Neutrophil (primary cell): ENCODE measurements at regions not wholly inside any gene's neighbourhood (a gene's known extent, or its start where the extent isn't known, plus 50 kb on each side); places are given as distances from the start of the nearest gene placed in this dataset.

Experiments
- H3K27ac ChIP-seq: fragments of 200-600 bp; sonication (generic); 2 replicates; pipeline ENCODE4 v1.5.1; 2016; ENCODE audit warnings: mild to moderate bottlenecking, moderate library complexity
- H3K27me3 ChIP-seq: fragments of 200-600 bp; sonication (generic); 2 replicates; pipeline ENCODE4 v1.6.0; 2016; ENCODE audit warnings: mild to moderate bottlenecking
- H3K36me3 ChIP-seq: fragments of 200-600 bp; sonication (generic); 2 replicates; pipeline ENCODE4 v1.5.1; 2017
- H3K4me1 ChIP-seq, 2 experiments: fragments of 200-600 bp in 1 of 2; sonication (generic) in 1 of 2; 1 replicate in 1 of 2; 2 replicates in 1 of 2; pipeline versions ENCODE4 v1.5.1 to v1.6.1; 2013 to 2016; ENCODE audit warnings: low read depth in 1 of 2, low read length in 1 of 2, mild to moderate bottlenecking in 1 of 2, moderate library complexity in 1 of 2; ENCODE audit not compliant: control insufficient read depth in 1 of 2, insufficient read depth in 1 of 2
- H3K4me3 ChIP-seq, 2 experiments: fragments of 200-600 bp in 1 of 2; sonication (generic) in 1 of 2; 1 replicate in 1 of 2; 2 replicates in 1 of 2; pipeline ENCODE4 v1.5.1; 2013 to 2016; ENCODE audit warnings: low read depth in 1 of 2, low read length in 1 of 2, mild to moderate bottlenecking in 1 of 2, moderate library complexity in 1 of 2
- H3K9me3 ChIP-seq: fragments of 200-600 bp; sonication (generic); 2 replicates; pipeline ENCODE4 v1.5.1; 2016
- CTCF ChIP-seq: fragments of 200-600 bp; sonication (generic); IDR thresholded peaks from 2 replicates; pipeline ENCODE4 v1.5.1; 2016; ENCODE audit warnings: antibody characterized with exemption

- Histone ChIP-seq H3K36me3 (no peaks in the 10 kb centered on the region), H3K4me1 (no peaks in the 10 kb centered on the region), H3K4me3 (no peak overlapping the region), H3K27me3 (peaks cover 7% of the 10 kb centered on the region), H3K27ac (no peak overlapping the region), H3K9me3 (no peaks in the 10 kb centered on the region)
- TF ChIP-seq CTCF = no peak
Observed at GRCh38 chr20:4507288-4507719, 179.0 kb upstream of the PRNP start.

- Histone ChIP-seq H3K4me1 (no peaks in the 10 kb centered on the region), H3K36me3 (no peaks in the 10 kb centered on the region), H3K4me3 (no peak overlapping the region), H3K27me3 (no peaks in the 10 kb centered on the region), H3K9me3 (no peaks in the 10 kb centered on the region), H3K27ac (no peak overlapping the region)
- TF ChIP-seq CTCF = no peak
Observed at GRCh38 chr20:4504814-4505213, 181.4 kb upstream of the PRNP start.

DNA sequence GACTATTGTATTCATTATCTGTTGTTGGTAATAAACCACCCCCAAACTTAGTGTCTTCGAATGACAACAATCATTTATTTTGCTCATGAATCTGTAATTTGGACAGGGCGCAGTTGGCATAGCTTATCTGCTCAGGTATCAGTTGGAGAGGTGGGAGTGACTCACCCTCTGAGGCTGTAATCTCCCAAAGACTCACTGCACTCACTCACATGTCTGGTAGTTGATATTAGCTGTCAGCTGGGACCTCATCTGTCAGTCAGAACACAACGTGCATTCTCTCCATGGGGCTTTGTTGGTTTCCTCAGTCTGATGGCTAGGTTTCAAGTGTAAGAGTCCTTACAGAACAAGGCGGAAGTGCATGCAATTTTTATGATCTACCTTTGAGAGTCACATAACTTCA, 183.5 kb upstream of the PRNP start:
- Histone ChIP-seq H3K9me3 (no peaks in the 10 kb centered on the region), H3K27me3 (no peaks in the 10 kb centered on the region), H3K27ac (no peak overlapping the region), H3K36me3 (no peaks in the 10 kb centered on the region), H3K4me1 (no peaks in the 10 kb centered on the region), H3K4me3 (no peak overlapping the region)
- TF ChIP-seq CTCF = no peak

DNA sequence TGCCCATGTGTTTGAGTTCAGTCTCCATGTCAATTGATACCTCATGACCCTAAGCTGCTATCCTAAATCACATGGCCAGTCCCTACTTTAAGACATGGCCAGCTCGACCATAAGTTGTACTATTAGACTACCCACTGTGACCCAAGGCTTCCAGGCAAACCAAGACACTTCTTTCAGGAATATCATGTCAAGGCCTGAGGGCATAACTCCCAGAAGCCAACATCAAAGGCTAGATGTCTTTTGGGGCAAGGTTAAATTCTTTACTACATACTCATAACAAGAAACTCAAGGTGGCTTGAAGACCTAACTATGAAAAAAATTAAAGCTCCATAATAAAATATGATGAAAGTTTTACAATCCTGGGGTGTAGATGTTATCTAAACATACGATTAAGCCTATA, 192.9 kb upstream of the PRNP start:
- Histone ChIP-seq H3K27me3 (peaks cover 19% of the 10 kb centered on the region), H3K9me3 (no peaks in the 10 kb centered on the region), H3K4me1 (no peaks in the 10 kb centered on the region), H3K27ac (no peak overlapping the region), H3K36me3 (no peaks in the 10 kb centered on the region), H3K4me3 (no peak overlapping the region)
- no peak for TF ChIP-seq CTCF

DNA sequence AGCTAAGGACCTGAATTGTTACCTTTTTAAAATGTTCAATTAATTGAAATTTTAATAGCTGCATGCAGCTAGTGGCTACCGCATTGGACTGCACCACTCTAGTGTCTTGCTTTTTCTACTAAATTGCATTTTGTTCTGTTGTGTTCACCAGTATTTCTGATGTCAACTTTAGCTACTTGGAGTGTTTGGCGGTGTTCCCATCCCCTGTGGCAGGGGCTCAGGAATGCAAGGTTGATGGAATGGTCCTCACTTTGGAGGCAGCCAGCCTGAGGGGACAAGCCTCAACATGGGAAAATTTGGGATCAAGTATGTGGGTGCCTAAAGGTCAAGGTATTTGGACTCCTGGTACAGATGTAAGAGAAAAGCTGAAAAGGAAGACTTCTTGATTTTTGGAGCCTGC, 194.6 kb upstream of the PRNP start:
- TF ChIP-seq CTCF = no peak
- H3K27ac ChIP-seq = no peak overlapping the region
- peaks cover 19% of the 10 kb centered on the region for H3K27me3 ChIP-seq
- no peaks in the 10 kb centered on the region for H3K9me3 ChIP-seq
- no peak overlapping the region for H3K4me3 ChIP-seq
- no peaks in the 10 kb centered on the region for H3K36me3 ChIP-seq
- H3K4me1 ChIP-seq = no peaks in the 10 kb centered on the region
